IPS-18a (cell line): ENCODE measurements at regions not wholly inside any gene's neighbourhood (a gene's known extent, or its start where the extent isn't known, plus 50 kb on each side); places are given as distances from the start of the nearest gene placed in this dataset.
"Not testable (repeated sequence)": the region's sequence is repeated elsewhere in the genome, so short reads cannot be mapped to it uniquely, and the experiment has no call there.

Source experiments
- H3K27ac ChIP-seq: one replicate; pipeline ENCODE4 v1.5.1; 2013; ENCODE audit warnings: low read length
- H3K27me3 ChIP-seq: one replicate; pipeline ENCODE4 v1.6.1; 2013; ENCODE audit warnings: mild to moderate bottlenecking, low read length; ENCODE audit not compliant: control insufficient read depth, insufficient read depth
- H3K36me3 ChIP-seq: one replicate; pipeline ENCODE4 v1.6.1; 2013; ENCODE audit warnings: low read depth, low read length; ENCODE audit not compliant: control insufficient read depth
- H3K4me1 ChIP-seq: one replicate; pipeline ENCODE4 v1.6.1; 2013; ENCODE audit warnings: low read depth, low read length; ENCODE audit not compliant: control insufficient read depth
- H3K4me3 ChIP-seq: one replicate; pipeline ENCODE4 v1.5.1; 2013; ENCODE audit warnings: low read length
- H3K9ac ChIP-seq: one replicate; pipeline ENCODE4 v1.6.1; 2013; ENCODE audit warnings: mild to moderate bottlenecking, low read length, moderate library complexity
- H3K9me3 ChIP-seq: one replicate; pipeline ENCODE4 v1.6.1; 2013; ENCODE audit warnings: low read depth, low read length; ENCODE audit not compliant: control insufficient read depth

DNA sequence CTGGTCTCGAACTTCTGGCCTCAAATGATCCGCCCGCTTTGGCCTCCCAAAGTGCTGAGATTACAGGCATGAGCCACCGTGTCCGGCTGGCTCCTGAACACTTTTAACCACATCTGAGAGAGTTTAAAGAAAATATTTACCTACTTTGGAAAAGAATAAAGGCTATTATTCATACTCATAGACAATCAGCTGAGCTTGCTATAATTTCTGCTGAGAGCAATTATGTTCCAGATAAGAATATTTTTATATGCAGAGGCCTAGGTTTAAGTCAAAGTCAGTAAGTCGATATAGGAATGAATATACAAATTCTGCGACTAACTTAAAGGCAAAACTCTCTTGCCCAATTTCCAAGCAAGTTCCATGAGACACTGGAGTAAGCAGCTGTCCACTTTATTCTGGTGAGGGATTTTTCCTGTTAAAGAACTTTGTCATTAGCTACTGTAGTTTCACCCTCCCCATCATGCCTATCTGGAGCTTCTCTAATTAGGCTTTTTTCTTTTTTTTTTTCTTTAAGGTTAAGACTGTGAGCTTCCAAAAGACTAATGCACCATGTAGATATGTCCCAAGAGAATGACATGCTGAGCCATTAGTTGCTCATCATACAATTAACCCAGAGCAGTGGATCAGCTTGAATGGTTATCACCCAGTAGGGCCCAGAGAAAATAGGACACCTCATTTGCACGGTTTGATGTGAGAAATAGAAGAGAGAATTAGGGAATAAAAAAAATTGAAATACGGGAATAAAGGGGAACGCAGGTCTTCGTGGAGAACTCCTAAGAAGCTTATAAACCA, 260.1 kb downstream of the KCNE4 start:
- Histone ChIP-seq H3K9ac (no peak overlapping the region), H3K9me3 (no peaks in the 10 kb centered on the region), H3K27ac (no peak overlapping the region), H3K27me3 (no peaks in the 10 kb centered on the region), H3K4me3 (no peak overlapping the region), H3K4me1 (no peaks in the 10 kb centered on the region), H3K36me3 (no peaks in the 10 kb centered on the region)

DNA sequence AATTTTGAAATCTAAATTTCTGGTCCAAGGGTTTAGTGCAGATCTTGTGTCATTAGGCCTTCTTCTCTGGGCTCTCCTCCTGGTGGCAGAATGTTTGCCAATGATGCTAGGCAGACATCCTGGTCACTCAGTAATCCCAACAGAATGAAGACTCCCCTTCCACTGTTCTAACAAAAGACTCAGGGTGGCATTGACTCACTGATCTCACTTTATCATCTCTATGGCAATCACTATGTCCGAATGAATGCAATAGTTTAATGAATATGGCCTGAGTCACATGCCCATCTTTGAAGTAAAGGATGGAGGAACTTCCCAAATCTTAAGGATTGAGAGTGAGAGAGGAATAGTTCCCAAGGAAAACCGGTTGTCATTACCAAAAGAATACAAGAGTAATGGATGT, 261.1 kb downstream of the KCNE4 start:
- Histone ChIP-seq H3K27ac (no peak overlapping the region), H3K9ac (no peak overlapping the region), H3K4me1 (no peaks in the 10 kb centered on the region), H3K9me3 (no peaks in the 10 kb centered on the region), H3K27me3 (no peaks in the 10 kb centered on the region), H3K36me3 (no peaks in the 10 kb centered on the region), H3K4me3 (no peak overlapping the region)

DNA sequence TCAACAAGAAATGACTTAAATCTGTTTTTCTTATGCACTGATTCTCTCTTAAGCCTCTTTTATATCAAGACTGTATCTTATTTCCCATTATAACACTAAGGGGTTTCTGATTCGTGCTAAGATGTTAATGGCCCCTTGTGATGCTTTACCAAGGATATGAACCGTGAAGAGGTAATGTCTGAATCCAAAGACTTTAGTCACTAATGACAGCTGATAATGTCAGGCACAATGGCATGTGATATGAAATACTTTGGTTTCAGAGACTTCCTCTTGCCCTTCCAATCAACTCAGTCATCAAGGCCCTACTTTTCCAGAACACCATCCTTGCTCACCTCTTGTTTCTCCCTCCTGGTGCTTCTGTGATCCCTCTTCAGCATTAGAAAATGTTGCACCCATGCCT, 262.8 kb downstream of the KCNE4 start:
- Histone ChIP-seq H3K27ac (no peak overlapping the region), H3K4me1 (no peaks in the 10 kb centered on the region), H3K4me3 (no peak overlapping the region), H3K9ac (no peak overlapping the region), H3K27me3 (no peaks in the 10 kb centered on the region), H3K36me3 (no peaks in the 10 kb centered on the region), H3K9me3 (no peaks in the 10 kb centered on the region)

DNA sequence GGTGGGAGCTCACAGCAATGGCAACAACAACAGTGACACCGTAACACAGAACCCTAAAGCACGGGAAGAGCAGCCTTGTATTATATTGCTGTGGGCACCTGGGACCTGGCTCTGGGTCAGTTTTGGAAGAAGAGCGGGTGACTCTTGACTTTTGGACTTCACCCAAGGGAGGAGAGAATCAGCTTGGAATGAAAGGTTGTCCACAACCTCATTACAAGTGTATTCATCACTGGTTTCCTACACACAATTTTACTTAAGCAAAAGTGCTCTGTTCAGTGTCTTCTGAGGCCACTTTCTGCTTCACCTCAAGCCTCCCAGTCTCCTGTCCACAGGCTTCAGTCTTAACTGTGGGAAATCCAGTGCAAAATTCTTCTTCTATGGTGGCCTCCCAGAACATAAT, 263.8 kb downstream of the KCNE4 start:
- no peaks in the 10 kb centered on the region for H3K36me3 ChIP-seq
- H3K27ac ChIP-seq, result no peak overlapping the region
- H3K9ac ChIP-seq, result no peak overlapping the region
- H3K4me1 ChIP-seq, result no peaks in the 10 kb centered on the region
- H3K27me3 ChIP-seq, result no peaks in the 10 kb centered on the region
- H3K9me3 ChIP-seq, result no peaks in the 10 kb centered on the region
- H3K4me3 ChIP-seq, result no peak overlapping the region

DNA sequence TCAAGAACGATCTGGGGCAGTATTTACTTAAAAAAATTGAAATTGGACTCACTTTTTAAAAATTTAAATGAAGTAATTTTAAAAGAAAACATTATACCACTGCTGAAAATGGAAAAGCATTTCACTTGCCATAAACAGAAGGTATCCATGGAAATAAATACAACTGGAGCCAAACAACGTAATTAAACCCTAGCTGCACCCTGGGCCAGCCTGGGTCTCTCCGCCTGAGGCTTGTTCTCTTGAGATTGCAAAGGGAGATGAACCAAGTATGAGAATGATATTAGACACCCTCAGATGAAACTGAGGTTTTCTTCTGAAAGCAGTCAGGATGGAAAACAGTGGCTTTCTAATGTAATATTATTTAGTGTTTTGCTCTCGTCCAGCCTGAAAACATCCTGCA, 264.4 kb downstream of the KCNE4 start:
- Histone ChIP-seq H3K4me1 (no peaks in the 10 kb centered on the region), H3K9me3 (no peaks in the 10 kb centered on the region)

DNA sequence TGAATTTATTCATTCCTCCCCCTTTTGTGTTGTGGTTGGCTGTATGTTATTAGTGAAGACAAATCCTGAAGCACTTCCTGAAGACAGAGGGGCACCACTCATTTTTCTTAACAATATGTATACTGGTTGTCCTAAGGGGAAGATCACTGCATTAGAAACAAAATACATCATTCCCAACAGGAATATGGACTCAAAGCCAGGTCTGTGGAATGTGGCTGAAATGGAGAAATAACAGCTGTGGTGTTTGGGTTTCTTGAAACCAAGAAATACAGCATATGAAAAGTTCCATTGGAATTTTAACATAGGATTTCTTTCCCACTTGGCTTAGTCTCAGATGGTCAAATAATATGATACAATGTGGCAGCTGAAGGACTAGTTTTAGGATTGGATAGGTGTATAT, 267.6 kb downstream of the KCNE4 start:
- Histone ChIP-seq H3K36me3 (no peaks in the 10 kb centered on the region), H3K4me1 (no peaks in the 10 kb centered on the region), H3K4me3 (no peak overlapping the region), H3K27me3 (no peaks in the 10 kb centered on the region), H3K9ac (no peak overlapping the region), H3K9me3 (no peaks in the 10 kb centered on the region), H3K27ac (no peak overlapping the region)

More for the DNA sequence above, 264.4 kb downstream of the KCNE4 start:
- no peaks in the 10 kb centered on the region for H3K27me3 ChIP-seq
- no peak overlapping the region for H3K9ac ChIP-seq
- H3K4me3 ChIP-seq, result no peak overlapping the region
- no peaks in the 10 kb centered on the region for H3K36me3 ChIP-seq
- H3K27ac ChIP-seq, result no peak overlapping the region

DNA sequence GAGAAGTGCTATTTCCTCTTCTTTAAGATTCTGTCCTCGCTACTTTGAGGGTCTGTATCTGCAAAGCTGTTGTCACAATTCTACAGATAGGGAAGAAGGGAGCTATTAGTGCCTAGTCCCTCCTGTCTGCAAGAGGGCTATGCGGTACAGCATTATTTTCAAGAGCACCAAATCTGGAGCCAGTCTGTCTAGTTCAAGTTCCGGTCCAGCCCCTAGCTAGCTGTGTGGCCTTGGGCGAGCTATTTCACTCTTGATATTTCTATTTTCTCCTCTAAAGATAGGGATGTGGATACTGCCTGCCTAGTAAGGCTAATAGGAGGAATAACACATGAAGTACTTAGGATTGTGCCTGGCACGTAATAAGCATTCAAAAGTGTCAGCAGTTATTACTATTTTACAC, 272.4 kb downstream of the KCNE4 start:
- Histone ChIP-seq H3K4me1 (no peaks in the 10 kb centered on the region), H3K27me3 (no peaks in the 10 kb centered on the region), H3K9me3 (no peaks in the 10 kb centered on the region), H3K9ac (no peak overlapping the region), H3K4me3 (no peak overlapping the region), H3K36me3 (no peaks in the 10 kb centered on the region), H3K27ac (no peak overlapping the region)

DNA sequence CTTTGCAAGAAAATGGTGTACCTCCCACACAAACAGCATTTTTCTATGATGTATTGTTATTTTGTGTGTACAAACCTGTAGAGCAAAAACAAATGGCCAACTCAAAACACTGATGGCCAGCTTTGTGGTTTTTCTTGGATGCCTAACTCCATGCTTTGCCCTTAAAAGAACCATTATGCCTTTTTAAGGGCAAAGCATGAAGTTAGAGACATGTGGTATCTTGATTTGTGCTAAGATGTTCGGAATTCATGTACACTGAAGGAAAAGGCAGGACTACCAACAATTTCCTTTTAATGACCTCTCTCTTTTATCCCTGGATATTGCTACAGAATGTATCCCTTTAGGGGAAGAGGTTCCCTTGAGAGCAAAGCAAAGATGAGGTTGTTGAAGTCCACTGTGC, 273.6 kb downstream of the SCG2 start:
- Histone ChIP-seq H3K4me3 (no peak overlapping the region), H3K27me3 (no peaks in the 10 kb centered on the region), H3K27ac (no peak overlapping the region), H3K9ac (no peak overlapping the region), H3K36me3 (no peaks in the 10 kb centered on the region), H3K4me1 (no peaks in the 10 kb centered on the region), H3K9me3 (no peaks in the 10 kb centered on the region)

DNA sequence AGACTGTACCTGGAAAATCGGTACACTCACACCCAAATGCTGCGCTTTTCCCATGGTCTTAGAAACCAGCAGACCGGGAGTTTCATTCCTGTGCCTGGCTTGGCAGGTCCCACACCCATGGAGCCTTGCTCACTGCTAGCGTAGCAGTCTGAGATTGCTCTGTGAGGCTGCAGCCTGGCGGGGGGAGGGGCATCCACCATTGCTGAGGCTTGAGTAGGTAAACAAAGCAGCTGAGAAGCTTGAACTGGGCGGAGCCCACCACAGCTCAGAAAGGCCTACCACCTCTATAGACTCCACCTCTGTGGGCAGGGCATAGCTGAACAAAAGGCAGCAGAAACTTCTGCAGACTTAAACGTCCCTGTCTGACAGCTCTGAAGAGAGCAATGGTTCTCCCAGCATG, 271.4 kb downstream of the SCG2 start:
- not testable (repeated sequence) for H3K4me3 ChIP-seq, H3K9me3 ChIP-seq, H3K27me3 ChIP-seq, H3K4me1 ChIP-seq, H3K9ac ChIP-seq, H3K27ac ChIP-seq, H3K36me3 ChIP-seq

DNA sequence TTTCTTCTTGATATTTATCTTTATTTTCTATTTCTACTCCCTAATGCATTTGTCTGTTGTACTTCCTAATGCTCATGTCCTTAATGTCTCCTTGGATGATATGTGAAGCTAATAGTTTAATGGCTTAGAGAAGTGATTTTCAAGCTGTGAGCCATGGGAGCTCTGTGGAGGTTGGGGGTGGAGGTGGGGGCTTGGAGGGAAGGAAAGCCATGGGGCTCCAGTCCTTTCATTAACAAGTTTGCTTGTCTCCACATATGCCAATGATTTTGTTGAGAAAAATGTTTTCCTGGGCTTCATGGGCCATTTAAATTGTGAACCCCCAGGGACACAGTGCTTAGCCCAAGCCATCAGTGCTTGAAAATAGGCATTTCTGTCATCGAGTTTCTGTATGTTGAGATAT, 264.1 kb downstream of the SCG2 start:
- Histone ChIP-seq H3K9me3 (no peaks in the 10 kb centered on the region), H3K36me3 (no peaks in the 10 kb centered on the region), H3K27ac (no peak overlapping the region), H3K27me3 (no peaks in the 10 kb centered on the region), H3K4me3 (no peak overlapping the region), H3K4me1 (peaks cover 6% of the 10 kb centered on the region), H3K9ac (no peak overlapping the region)

DNA sequence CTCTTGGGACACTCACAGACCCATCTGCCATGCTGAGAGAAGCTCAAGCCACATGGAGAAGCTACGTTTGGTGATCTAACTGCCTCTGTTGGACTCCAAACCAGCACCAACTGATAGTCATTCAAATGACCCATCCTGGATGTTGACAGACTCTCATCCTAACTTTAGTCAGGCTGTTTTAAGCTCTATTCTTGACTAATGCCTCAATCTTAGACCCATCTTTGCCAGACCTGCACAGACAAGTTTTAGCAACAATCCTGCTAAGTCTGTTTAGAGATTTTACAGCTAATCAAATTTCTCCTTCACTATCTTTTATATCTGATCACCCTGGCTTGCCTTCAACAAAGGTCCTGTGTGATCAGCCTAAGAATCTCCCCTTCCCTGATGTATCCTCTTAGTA, 245.1 kb downstream of the SCG2 start:
- no peaks in the 10 kb centered on the region for H3K9me3 ChIP-seq
- no peak overlapping the region for H3K27ac ChIP-seq
- no peaks in the 10 kb centered on the region for H3K4me1 ChIP-seq

DNA sequence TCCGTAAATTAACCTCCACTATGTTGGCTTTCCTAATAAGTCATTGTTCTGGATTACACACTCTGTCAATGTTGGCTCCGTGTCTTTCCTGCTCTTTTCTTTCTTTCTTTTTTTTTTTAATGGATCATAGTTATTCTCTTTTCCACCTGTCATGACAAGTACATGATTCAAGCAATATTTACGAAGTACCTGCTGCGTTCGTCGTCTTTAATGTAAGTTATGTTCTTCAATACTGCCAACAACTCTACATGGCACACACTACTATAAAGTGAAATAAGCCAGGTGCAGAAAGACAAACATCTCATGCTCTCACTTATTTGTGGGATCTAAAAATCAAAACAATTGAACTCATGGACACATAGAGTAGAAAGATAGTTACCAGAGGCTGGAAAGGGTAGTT, 239.1 kb downstream of the SCG2 start:
- H3K4me3 ChIP-seq, result no peak overlapping the region
- H3K27me3 ChIP-seq, result no peaks in the 10 kb centered on the region
- H3K9me3 ChIP-seq, result no peaks in the 10 kb centered on the region
- no peaks in the 10 kb centered on the region for H3K36me3 ChIP-seq
- no peak overlapping the region for H3K27ac ChIP-seq
- H3K9ac ChIP-seq, result no peak overlapping the region
- no peaks in the 10 kb centered on the region for H3K4me1 ChIP-seq

More for the DNA sequence above, 245.1 kb downstream of the SCG2 start:
- Histone ChIP-seq H3K9ac (no peak overlapping the region), H3K27me3 (no peaks in the 10 kb centered on the region), H3K4me3 (no peak overlapping the region), H3K36me3 (no peaks in the 10 kb centered on the region)
